HG03159 (cell line): ENCODE measurements at regions not wholly inside any gene's neighbourhood (a gene's known extent, or its start where the extent isn't known, plus 50 kb on each side); places are given as distances from the start of the nearest gene placed in this dataset.
"Not testable (repeated sequence)": the region's sequence is repeated elsewhere in the genome, so short reads cannot be mapped to it uniquely, and the experiment has no call there.

Source experiments
- ATAC-seq: cut with Tn5 transposase; IDR thresholded peaks from one replicate; pipeline ENCODE4 v1.9.1; 2021; ENCODE audit warnings: mild to moderate bottlenecking, moderate library complexity; ENCODE audit not compliant: unreplicated experiment

DNA sequence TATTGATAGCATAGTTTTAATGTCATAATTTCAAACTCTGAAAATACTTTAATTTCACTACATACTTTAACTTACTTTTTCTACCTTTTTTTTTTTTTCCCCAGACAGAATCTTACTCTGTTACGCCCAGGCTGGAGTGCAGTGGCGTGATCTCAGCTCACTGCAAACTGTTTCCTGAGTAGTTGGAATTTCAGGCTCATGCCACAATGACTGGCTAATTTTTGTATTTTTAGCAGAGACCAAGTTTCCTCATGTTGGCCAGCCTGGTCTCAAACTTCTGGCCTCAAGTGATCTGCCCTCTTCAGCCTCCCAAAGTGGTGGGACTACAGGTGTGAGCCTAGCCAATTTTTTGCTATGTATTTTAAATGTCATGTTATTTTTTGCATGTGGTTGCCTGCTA lies 741.6 kb downstream of the TRAM1L1 start:
- no peak for ATAC-seq

DNA sequence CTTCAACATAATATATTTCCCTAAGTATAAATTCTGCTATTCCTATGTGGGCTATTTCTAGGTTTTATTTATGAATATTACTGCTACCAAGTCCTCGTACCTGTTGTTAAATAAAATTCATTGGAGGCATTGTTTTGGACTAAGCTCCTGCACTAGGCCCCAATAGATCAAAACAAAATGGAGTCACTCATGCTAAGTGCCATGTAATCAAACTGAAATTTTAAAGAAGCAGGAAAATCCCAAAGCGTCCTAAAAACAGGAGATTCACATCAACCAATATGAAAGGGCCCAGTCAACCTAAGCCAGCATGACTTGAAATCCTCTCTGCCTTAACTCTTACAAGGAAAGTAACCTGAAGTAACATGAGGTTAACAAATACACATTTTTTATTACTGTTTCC lies 743.2 kb downstream of the TRAM1L1 start:
- ATAC-seq: no peak

DNA sequence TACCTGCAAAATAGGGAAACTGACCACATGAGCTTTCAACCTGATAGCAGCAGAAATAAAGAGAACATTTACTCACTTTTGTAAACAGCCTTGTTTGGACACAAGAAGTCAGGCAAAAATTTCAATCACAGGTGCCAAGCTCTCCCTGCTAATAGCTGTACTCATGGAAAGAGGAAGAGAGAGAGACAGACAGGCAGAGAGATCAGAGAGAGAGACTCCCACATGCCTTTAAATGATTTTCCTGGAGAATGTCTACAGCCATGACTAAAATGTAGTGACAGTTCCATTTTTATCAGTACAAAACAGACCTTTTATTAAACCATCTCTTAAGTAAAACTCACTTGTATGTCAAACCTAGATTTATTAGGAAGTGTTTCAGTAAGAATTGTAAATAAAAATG lies 752.9 kb downstream of the TRAM1L1 start:
- ATAC-seq: no peak

DNA sequence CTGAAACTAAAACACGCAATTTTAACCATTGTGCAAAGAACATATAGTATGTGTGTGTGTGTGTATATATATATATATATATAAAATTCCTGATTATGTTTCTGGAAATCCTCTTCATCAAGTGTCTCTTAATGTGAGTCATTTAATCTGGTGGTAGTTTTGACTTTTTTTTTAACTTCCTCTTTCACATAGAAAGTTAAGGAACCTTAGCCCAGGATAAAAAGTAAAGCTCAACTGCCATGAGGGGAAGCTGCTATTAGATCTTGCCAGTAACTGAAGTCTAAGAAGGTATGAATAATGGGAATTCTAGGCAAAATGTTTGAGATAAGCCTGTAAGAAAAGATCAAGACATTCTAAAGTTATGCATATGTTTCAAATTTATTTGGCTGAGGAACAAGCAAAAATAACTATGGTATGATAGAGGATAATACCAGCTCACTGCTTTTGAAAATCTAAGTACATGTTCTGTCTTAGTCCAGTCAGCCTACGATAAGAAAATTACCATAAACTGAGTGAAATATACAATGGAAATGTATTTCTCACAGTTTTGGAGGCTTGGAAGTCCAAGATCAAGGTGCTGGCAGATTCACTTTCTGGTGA lies 757.0 kb downstream of the TRAM1L1 start:
- no peak for ATAC-seq

DNA sequence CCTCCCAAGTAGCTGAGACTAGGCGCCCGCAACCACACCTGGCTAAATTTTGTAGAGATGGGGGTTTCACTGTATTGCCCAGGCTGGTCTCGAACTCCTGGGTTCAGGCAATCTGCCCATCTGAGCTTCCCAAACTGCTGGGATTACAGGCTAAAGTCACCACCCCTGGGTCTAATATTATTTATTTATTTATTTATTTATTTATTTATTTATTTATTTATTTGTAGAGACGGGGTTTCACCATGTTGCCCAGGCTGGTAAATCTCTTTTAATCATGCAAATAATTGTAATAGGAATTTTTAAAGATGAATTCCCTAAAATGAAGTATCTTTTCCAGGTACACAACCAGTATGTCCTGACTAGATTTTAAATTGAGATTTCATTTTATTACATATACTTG lies 761.8 kb downstream of the TRAM1L1 start:
- no peak for ATAC-seq

DNA sequence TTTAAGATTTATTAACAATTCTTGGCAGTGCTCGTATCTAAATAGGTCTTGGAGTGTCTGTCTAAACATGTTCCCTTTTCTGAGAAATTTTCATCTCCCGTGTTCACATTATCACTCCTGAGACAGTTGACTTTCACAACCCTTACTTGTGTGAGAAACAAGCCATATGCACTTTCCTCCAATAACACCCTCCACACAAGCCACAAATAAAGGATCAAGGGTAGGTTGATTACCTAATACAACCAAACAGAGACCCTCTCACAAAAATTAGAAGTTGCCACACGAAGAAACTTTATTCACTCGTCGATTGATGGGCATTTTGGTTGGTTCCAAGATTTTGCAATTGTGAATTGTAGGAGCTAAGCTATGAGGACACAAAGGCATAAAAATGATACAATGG lies 763.9 kb downstream of the TRAM1L1 start:
- ATAC-seq: no peak

DNA sequence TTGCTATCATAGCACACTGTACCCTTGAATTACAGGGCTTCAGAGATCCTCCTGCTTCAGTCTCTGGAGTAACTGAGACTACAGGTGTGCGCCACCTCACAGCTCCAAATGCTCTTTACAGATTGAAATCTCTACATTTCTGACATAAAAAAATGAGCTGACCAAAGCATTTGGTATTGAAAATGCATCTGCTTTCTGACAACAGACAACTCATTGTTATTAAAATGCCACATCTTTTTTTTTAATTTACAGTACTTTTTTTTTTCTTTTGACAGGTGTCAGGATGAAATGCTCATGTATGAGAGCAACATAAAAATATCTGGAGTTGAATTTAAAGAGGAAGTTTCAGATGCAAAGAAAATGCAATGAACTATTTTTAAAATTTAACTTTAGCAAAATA lies 764.5 kb downstream of the TRAM1L1 start:
- ATAC-seq: no peak

DNA sequence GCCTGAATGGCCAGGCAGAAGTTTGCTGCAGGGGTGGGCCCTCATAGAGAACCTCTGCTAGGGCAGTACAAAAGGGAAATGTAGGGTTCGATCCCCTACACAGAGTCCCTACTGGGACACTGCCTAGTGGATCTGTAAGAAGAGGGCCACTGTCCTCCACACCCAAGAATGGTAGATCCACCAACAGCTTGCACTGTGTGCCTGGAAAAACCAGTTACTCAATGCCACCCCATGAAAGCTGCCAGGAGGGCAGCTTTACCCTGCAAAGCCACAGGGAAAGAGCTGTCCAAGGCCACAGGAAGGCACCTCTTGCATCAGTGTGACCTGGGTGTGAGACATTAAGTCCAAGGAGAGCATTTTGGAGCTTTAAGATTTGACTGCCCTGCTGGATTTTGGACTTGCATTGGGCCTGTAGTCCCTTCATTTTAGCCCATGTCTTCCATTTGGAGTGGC lies 781.6 kb downstream of the TRAM1L1 start:
- no peak for ATAC-seq

DNA sequence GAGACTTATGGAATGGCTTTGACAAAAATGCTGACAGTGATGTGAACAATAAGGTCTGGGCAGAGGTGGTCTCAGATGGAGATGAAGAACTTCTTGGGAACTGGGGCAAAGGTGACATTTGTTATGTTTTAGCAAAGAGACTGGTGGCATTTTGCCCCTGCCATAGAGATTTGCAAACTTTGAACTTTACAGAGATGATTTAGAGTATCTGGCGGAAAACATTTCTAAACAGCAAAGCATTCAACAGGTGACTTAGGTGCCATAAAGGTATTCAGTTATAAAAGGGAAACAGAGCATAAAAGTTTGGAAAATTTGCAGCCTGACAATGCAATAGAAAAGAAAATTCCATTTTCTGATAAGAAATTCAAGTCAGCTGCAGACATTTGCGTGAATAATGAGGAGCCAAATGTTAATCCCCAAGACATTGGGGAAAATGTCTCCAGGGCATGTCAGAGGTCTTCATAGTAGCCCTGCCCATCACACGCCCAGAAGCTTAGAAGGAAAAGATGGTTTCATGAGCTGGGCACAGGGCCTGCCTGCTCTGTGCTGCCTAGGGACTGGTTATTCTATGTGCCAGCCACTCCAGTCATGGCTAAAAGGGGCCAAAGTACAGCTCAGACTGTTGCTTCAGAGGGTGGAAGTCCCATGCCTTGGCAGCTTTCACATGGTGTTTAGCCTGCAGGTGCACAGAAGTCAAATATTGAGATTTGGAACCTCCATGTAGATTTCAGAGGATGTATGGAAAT lies 782.2 kb downstream of the TRAM1L1 start:
- no peak for ATAC-seq

DNA sequence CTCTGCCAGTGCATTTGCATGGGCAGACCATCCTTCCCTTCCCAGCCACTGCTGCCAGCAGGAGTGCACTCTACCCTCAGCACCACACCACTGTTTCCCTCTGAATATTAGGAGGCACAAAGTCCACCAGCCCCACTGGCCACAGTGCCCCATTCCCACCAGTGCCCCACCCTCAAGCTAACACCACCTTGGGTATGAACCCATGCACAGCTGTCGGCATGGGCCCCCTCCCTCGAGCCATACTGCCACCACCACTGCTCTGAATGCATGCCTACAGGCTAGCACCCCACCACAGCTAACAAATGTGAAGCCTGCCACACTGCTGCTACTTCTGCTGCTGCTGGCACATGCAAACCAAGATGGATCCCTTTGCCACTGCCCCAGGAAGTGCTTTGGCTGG lies 810.4 kb downstream of the TRAM1L1 start:
- ATAC-seq: no peak

DNA sequence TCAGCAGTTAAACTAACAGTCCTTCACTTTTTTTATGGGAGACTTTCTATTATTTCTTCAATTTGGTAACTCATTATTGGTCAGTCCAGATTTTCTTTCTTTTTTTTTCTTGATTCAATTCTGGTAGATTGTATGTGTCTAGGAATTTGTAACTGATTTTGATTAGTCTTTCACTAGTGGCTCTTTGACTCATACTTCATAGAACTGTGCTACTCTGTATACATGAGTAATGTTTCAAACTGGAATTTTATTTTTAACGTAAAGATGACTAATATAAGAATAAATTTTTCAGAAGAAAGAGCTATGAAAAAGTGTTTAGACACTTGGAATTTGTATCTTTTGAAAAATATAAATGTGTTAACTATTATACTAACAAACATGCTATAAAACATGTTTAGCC lies 813.0 kb downstream of the TRAM1L1 start:
- ATAC-seq: no peak

DNA sequence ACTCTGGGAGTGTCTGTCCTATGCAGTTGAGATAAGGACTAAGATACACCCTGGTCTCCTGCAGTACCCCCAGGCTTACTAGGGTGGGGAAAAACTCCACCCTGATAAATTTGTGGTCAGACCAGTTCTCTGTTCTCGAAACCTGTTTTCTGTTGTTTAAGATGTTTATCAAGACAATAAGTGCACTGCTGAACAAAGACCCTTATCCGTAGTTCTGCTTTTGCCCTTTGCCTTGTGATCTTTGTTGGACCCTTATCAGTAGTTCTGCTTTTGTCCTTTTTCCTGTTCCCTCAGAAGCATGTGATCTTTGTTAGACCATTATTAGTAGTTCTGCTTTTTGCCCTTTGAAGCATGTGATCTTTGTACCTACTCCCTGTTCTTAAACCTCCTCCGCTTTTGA lies 824.4 kb downstream of the TRAM1L1 start:
- ATAC-seq: not testable (repeated sequence)

DNA sequence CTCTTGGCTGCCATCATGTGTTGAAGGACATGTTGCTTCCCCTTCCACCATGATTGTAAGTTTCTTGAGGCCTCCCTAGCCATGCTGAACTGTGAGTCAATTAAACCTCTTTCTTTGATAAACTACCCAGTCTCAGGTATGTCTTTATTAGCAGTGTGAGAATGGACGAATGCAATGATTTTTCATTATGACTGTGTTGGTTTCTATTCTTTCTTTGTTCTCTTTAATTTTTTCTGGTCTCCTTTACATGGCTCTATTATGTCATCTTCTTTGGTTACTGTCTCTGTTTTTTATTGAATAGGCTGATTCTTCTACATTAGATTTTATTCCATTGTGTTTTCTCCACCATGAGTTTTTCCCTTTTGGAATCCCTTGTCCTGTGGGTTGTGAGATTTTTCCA lies 840.6 kb downstream of the TRAM1L1 start:
- ATAC-seq: no peak

DNA sequence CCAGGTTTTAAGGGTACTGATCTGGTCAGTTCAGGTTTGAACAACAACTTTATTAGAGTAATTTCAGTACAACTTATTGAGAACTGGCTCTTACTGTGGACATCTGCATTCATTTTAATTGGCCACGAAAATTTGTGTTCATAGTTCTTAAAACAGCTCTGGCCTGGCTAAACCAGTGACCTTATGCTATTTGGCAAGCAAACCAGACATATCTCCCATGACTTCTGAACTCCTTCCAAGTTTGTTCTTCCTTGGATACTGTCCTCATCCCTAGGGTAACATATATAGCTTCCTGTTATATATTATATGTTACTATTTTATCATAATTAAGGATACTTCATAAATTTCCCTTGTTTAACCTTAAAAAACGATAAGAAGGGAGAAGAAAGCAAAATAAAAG lies 841.9 kb downstream of the TRAM1L1 start:
- ATAC-seq: no peak

DNA sequence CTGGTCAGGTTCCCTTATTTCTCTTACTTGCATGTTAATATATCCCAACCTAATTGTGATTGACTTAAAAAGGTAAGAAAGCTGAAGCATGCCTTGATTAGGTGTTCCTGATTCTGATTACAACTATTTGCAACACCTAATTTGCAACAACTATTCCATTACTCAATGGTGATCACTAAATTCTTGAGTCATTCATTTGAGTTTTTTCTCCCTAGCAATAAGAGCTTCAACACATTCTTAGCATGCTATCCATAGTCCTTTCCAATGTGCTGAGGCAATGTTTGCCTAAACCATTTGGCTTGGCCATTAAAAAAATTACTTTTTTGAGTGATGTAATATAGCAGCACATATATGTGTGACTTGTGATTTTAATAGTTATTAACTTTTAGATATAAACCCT lies 851.4 kb downstream of the TRAM1L1 start:
- ATAC-seq: no peak

DNA sequence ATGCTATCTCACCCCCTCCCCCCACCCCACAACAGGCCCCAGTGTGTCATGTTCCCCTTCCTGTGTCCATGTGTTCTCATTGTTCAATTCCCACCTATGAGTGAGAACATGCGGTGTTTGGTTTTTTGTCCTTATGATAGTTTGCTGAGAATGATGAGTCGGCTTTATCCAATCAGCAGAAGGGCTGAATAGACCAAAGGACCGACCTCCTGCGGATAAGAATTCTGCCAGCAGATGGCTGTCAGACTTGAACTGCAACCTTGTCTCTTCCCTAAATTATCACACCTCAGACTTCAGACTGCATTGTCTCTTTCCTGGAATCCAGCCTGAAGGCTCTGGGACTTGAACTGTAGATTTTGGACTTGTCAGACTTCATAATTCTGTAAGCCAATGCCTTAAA lies 853.4 kb downstream of the TRAM1L1 start:
- ATAC-seq: not testable (repeated sequence)

DNA sequence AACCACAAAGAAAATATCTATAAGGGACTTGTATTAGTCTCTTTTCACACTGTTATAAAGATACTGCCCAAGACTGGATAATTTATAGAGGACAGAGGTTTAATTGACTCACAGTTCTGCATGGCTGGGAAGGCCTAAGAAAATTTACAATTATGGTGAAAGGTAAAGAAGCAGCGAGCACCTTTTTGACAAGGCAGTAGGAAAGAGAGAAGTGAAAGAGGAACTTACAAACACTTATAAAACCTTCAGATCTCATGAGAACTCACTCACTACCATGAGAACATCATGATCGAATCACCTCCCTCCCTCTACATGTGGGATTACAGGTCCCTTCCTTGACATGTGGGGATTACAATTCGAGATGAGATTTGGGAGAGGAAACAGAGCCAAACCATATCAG lies 856.0 kb downstream of the TRAM1L1 start:
- ATAC-seq: no peak

DNA sequence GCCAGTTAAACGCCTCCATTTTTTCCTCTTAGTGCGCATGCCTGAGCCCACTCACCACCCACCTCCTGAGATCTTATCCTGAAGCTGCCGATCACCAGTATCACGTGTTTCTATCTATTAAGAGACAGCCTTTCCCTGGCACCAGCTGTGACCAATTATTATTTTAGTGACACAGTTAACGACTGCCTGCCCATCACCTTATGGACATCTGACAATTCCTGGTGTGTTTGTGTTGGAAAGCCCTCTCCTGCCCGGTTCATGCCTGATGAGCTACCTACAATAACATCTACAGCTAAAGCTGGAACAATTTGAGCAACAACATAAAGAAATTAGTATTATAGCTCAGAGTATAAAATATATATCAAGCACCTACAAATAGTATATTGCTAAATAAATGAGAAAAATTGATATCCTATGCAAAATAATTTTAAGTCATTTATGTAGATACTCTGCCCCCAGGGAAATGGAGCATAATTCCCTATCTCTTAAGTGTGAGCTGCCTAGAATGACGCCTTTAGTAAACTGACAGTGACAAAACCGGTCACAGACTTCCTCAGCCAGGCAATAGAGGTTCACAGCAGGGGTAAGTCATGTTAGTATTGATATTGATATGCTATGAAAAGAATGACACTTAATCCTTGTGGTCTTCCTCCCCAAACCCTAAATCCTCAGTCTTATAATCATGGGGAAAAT lies 862.2 kb downstream of the TRAM1L1 start:
- no peak for ATAC-seq

DNA sequence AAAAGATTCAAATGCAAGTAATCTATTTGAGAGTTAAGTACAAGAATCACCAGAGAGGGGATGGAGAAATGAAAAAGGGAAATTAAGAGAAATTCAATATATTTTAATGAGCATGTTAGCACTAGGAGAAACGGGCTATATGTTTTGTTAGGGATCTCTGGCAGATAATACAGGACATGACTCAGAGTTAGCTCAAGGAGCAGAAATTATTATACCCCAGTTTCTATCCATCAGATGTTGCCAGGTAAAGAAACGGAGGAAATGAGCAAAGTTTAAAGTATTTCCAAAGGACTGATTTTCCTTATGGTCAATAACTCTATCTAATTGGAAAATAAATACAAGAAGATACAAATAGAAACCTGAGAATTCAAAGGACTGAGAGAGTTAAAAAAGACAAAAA lies 867.6 kb downstream of the TRAM1L1 start:
- no peak for ATAC-seq

DNA sequence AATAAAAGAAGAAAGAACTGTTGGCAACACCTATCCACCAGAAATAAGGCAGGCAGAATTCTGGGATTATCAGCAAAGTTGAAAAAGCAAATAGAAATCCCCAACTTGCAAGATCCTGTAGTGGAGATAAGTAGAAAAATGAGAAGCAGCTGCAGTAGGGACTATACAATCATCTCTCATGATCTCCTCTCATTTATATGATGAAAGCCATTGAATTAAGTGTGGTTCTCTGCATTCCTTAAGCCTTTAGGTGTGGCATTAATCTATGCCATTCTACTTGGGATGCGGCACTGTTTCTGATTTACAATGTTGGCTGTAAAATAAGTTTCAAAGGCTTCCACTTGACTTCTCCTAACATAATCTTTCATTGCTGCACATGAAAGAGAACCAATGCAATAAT lies 869.8 kb downstream of the TRAM1L1 start:
- ATAC-seq: no peak

DNA sequence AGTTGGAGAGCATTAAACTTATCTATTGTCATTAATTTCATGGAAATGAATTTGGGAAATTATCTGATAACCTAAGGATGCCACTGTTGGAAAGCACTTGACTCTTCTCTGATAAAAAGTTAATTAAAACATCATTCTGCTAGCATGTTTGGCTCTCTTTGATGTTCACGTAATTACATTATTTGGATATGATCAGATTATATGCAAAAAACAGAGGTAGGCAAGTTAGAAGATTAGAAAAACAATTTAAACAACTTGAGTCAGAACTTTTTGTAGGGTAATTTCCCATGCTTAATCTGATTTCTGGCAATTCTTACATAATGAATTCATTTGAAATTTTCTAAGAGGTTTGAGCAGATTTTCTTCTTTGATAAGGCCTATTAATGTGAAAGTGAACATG lies 882.9 kb downstream of the TRAM1L1 start:
- ATAC-seq: no peak

DNA sequence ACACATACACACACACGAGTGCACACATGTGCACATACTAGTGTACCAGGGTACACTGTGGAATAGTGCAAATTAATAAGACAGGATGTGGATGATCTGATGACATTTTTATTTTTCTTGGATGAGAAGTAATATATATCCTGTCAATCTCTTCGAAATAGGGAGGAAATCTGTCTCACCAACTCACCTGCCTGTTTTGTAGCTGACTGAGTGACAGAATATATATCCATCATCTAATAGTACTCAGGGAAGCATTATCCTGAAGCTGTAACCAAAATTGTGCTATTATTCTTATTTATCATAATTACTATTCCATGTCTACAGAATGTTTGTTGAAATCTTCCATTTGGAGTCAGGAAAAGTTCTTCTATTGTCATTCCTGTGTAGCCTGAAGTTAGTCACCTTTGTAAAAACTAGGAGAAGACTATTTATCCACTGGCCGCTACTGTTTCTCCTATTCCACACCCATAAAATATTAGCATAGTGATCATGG lies 888.0 kb downstream of the TRAM1L1 start:
- ATAC-seq: no peak
